ENCODE measurements at regions not wholly inside any gene's neighbourhood (a gene's known extent, or its start where the extent isn't known, plus 50 kb on each side); places are given as distances from the start of the nearest gene placed in this dataset.
A peak's percentile ranks its signal among the peaks of the same experiment; 100 is the strongest.
"Not testable (repeated sequence)": the region's sequence is repeated elsewhere in the genome, so short reads cannot be mapped to it uniquely, and the experiment has no call there.

DNA sequence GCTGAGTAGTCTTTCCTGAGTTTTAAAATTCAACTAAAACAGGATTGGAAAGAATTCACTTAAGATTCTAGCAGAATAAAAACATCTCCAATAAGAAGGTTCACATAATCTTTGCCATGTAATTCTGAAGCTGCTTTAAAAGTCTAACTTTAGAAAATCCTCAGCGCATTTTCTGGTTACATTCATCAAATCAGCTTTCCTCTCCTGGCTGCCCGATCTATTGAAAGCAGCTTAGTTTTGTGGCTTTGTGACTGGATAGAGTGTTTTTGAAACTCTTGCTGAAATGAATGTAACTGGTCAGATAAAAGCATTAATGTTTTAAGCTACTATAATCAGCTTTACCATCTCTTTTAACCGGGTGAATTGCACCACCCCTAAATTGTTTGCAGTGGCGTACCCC, 66.8 kb downstream of the DOP1B start:
- Histone ChIP-seq H3K36me3 (no peaks in the 10 kb centered on the region), H3K4me3 (no peak overlapping the region), H3K27me3 (replicated peaks; ENCODE audit: insufficient read depth) (no peaks in the 10 kb centered on the region), H3K27ac (no peak overlapping the region), H3K9me3 (no peaks in the 10 kb centered on the region), H3K4me1 (replicated peaks) (no peaks in the 10 kb centered on the region)
- WGBS: 75% methylated on average over 4 of the region's 4 CpGs
- intact Hi-C loops (cut with DNase I): no loop called here
- TF ChIP-seq POLR2A (IDR thresholded peaks at IDR 0.05): no peak
- TF ChIP-seq, protein P1, sequence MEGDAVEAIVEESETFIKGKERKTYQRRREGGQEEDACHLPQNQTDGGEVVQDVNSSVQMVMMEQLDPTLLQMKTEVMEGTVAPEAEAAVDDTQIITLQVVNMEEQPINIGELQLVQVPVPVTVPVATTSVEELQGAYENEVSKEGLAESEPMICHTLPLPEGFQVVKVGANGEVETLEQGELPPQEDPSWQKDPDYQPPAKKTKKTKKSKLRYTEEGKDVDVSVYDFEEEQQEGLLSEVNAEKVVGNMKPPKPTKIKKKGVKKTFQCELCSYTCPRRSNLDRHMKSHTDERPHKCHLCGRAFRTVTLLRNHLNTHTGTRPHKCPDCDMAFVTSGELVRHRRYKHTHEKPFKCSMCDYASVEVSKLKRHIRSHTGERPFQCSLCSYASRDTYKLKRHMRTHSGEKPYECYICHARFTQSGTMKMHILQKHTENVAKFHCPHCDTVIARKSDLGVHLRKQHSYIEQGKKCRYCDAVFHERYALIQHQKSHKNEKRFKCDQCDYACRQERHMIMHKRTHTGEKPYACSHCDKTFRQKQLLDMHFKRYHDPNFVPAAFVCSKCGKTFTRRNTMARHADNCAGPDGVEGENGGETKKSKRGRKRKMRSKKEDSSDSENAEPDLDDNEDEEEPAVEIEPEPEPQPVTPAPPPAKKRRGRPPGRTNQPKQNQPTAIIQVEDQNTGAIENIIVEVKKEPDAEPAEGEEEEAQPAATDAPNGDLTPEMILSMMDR (IDR thresholded peaks at IDR 0.05): no peak
- TF ChIP-seq POLR2AphosphoS5 (IDR thresholded peaks at IDR 0.05): no peak
- DNase-seq (ENCODE audit: low spot score): no peak

DNA sequence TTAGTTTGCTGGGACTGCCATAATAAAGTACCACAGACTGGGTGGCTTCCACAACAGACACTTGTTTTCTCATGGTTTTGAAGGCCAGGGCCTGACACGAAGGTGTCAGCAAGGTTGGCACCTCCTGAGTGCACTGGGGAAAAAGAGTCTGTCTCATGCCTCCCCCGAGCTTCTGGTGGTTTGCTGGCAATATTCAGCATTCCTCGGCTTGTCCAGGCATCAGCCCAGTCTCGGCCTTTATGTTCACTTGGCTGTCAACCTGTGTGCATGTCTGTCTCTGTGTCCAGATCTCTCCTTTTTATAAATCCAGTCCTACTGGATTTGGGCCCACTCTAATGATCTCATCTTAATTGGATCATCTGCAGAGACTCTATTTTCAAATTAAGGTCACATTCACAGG, 72.6 kb downstream of the DOP1B start:
- Histone ChIP-seq H3K27me3 (replicated peaks; ENCODE audit: insufficient read depth) (no peaks in the 10 kb centered on the region), H3K36me3 (peaks cover 0 to 4% of the 10 kb centered on the region in 2 donors)
- 48% methylated on average over 4 of the region's 4 CpGs for WGBS

DNA sequence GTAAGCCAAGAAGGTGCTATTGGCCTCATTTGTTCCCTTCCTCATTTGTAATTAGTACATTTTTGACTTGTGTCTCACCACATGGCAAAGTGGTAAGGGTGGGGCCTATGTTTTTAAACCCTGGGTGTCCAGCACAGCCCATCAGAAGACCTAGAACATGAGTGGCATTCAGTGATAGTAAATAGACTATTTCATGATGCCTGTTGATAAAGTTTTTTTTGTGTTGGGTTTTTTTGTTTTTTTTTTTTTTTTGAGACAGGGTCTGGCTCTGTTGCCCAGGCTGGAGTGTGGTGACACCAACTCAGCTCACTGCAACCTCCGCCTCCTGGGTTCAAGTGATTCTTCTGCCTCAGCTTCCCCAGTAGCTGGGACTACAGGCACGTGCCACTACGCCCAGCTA, 74.8 kb downstream of the DOP1B start:
- intact Hi-C loops (cut with DNase I); H3K9me3 ChIP-seq; H3K4me3 ChIP-seq; H3K36me3 ChIP-seq; H3K27ac ChIP-seq; H3K27me3 ChIP-seq (replicated peaks; ENCODE audit: insufficient read depth); DNase-seq (ENCODE audit: low spot score): not testable (repeated sequence)
- 100% methylated on average over 3 of the region's 3 CpGs for WGBS
- peaks cover 14% of the 10 kb centered on the region for H3K4me1 ChIP-seq (replicated peaks)

More for the DNA sequence above, 72.6 kb downstream of the DOP1B start:
- Histone ChIP-seq H3K4me3 (no peak overlapping the region), H3K9me3 (no peaks in the 10 kb centered on the region), H3K27ac (peak overlapping the region; percentile 43 to 46), H3K4me1 (replicated peaks) (peaks cover 14% of the 10 kb centered on the region)
- TF ChIP-seq POLR2A (IDR thresholded peaks at IDR 0.05): no peak
- TF ChIP-seq, protein P1 (IDR thresholded peaks at IDR 0.05): no peak
- TF ChIP-seq POLR2AphosphoS5 (IDR thresholded peaks at IDR 0.05): peak; percentile 29
- intact Hi-C loops (cut with DNase I): no loop called here
- peak; percentile 69 for DNase-seq (ENCODE audit: low spot score)

DNA sequence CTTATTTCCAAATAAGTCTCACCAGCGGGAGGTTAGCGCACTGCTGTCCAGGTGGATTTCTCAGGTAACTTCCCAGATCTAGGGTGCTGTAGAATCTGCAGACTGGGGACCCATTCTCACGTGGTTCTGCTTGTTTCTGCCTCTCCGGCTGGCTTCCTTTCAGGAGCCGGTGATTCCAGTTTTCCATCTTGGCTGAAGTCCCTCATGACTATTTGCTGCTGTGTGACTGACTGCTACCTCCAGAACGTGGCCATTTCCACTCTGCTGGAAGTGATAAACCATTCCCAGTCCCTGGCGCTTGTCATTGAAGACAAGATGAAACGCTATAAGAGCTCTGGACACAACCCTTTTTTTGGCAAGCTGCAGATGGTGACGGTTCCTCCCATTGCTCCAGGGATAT, 76.0 kb downstream of the DOP1B start:
- Histone ChIP-seq H3K4me3 (no peak overlapping the region), H3K36me3 (peaks cover 0 to 4% of the 10 kb centered on the region in 2 donors), H3K4me1 (replicated peaks) (peaks cover 14% of the 10 kb centered on the region), H3K27me3 (replicated peaks; ENCODE audit: insufficient read depth) (no peaks in the 10 kb centered on the region), H3K9me3 (no peaks in the 10 kb centered on the region), H3K27ac (peak overlapping the region; percentile 50 to 56)
- WGBS: 39% methylated on average over 9 of the region's 9 CpGs
- peak; percentile 85 for TF ChIP-seq POLR2AphosphoS5 (IDR thresholded peaks at IDR 0.05)
- TF ChIP-seq, protein P1 (IDR thresholded peaks at IDR 0.05): no peak
- intact Hi-C loops (cut with DNase I): no loop called here
- peak; percentile 80 for DNase-seq (ENCODE audit: low spot score)

DNA sequence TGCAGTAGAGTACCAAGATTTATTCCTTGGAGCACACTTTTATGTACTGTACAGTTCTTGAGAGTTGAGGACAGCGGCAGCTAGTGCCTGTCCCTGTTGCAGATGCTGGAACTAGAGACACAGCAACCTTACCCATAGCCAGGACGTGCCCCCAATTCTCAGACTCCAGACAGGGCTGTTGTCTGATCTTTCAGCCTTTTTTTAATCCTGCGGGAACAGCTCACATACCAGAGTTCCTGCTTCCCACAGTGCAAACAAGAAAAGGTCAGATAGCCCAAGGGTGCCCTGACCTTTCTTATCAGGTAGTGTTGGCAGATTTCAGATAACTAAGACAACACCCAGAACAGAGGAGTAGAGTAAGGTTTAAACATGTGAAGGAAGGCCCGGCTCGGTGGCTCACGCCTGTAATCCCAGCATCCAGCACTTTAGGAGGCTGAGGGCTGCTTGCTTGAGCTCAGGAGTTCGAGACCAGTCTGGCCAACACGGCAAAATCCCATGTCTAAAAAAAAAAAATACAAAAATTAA, 78.5 kb downstream of the DOP1B start:
- Histone ChIP-seq H3K27ac (no peak overlapping the region), H3K4me1 (replicated peaks) (peaks cover 14% of the 10 kb centered on the region), H3K36me3 (peaks cover 0 to 4% of the 10 kb centered on the region in 2 donors), H3K9me3 (no peaks in the 10 kb centered on the region), H3K4me3 (no peak overlapping the region), H3K27me3 (replicated peaks; ENCODE audit: insufficient read depth) (no peaks in the 10 kb centered on the region)
- DNase-seq (ENCODE audit: low spot score): no peak
- WGBS: 85% methylated on average over 8 of the region's 8 CpGs
- intact Hi-C loops (cut with DNase I): no loop called here
- TF ChIP-seq POLR2AphosphoS5 (IDR thresholded peaks at IDR 0.05) (no peak), POLR2A (IDR thresholded peaks at IDR 0.05) (no peak)
- TF ChIP-seq, protein P1 (IDR thresholded peaks at IDR 0.05): no peak
